ENCODE measurements at regions not wholly inside any gene's neighbourhood (a gene's known extent, or its start where the extent isn't known, plus 50 kb on each side); places are given as distances from the start of the nearest gene placed in this dataset.
"Not testable (repeated sequence)": the region's sequence is repeated elsewhere in the genome, so short reads cannot be mapped to it uniquely, and the experiment has no call there.

DNA sequence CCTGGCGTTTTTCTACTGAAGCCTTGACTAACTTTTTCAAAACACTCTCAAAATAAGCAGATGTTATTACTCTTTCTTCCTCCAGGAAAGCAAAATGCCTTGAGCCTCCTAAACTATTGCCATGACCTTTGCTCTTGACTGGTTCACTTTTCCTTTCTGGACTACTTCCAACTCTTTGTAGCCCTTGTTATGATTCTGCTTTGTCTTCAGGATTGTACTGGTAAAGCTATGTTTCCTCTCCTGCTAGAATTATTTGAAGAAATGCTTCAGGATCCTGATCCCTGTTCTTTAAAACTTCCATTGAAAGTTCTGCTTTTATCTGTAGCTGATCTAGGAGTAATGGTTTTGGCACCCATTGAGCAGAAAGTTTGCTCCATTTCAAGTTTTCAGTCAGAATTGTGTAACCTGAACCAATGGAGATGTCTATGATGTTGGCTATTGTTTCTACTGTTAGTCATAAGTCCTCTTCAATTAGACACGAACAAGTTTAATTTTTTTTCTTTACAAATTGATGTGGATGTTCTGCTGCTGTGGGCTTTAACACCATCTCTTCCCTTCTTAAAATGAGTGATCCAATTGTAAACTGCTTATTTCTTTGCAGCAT lies 1356.4 kb downstream of the EFNA5 start:
- Mint-ChIP-seq H3K27me3 (no peaks in the 10 kb centered on the region), H3K27ac (no peak overlapping the region), H3K9me3 (peaks cover 9% of the 10 kb centered on the region), H3K36me3 (no peaks in the 10 kb centered on the region), H3K4me3 (no peak overlapping the region), H3K4me1 (no peaks in the 10 kb centered on the region)

GRCh38 chr5:106312360-106312759 lies 1358.4 kb downstream of the EFNA5 start:
- Mint-ChIP-seq H3K36me3 (no peaks in the 10 kb centered on the region), H3K27ac (no peak overlapping the region), H3K9me3 (peaks cover 6% of the 10 kb centered on the region), H3K27me3 (no peaks in the 10 kb centered on the region), H3K4me3 (no peak overlapping the region), H3K4me1 (no peaks in the 10 kb centered on the region)

- Mint-ChIP-seq H3K27me3 (no peaks in the 10 kb centered on the region), H3K4me1 (no peaks in the 10 kb centered on the region), H3K4me3 (no peak overlapping the region), H3K9me3 (no peaks in the 10 kb centered on the region), H3K27ac (no peak overlapping the region), H3K36me3 (no peaks in the 10 kb centered on the region)
These were observed 1359.4 kb downstream of the EFNA5 start for GRCh38 chr5:106311230-106311915.

- Mint-ChIP-seq H3K9me3 (no peaks in the 10 kb centered on the region), H3K27me3 (no peaks in the 10 kb centered on the region), H3K4me3 (no peak overlapping the region), H3K27ac (no peak overlapping the region), H3K36me3 (no peaks in the 10 kb centered on the region), H3K4me1 (no peaks in the 10 kb centered on the region)
These were observed 1363.5 kb downstream of the EFNA5 start for GRCh38 chr5:106307265-106307664.

DNA sequence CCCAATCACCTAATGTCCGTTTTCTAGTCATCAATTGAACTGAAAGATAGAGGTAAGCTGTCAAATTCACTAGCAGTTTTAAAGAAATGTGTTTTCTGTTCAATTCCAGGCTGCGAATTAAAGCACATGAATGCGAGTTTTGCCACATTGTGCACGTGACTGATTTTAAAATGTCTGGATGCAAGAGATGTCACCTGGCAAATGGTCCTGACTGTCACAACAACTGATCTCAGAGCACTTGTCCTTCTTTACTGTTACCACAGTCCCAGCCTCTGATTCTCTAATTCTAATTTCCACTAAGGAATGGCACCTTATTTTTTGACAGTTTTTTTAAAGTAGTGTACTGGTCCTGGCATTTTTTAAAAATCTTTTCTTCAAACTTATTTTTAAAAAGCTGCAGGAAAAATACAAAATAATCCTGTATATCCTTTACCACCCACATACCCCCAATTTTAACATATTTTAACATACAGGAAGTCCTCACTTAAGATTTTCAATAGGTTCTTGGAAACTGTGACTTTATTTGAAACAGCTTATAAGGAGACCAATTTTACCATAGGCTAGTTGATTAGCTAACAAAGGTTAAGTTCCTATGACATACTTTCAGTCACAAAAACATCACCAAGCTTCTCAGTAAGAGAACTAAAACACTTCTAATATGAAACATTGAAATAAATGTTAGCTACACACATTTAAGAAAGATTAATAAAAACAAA lies 1364.3 kb downstream of the EFNA5 start:
- H3K4me1 Mint-ChIP-seq, result no peaks in the 10 kb centered on the region
- H3K27ac Mint-ChIP-seq, result no peak overlapping the region
- H3K4me3 Mint-ChIP-seq, result no peak overlapping the region
- H3K27me3 Mint-ChIP-seq, result no peaks in the 10 kb centered on the region
- H3K36me3 Mint-ChIP-seq, result no peaks in the 10 kb centered on the region
- peaks cover 2% of the 10 kb centered on the region for H3K9me3 Mint-ChIP-seq

- H3K9me3 Mint-ChIP-seq, result peaks cover 5% of the 10 kb centered on the region
- H3K27ac Mint-ChIP-seq, result no peak overlapping the region
- no peaks in the 10 kb centered on the region for H3K36me3 Mint-ChIP-seq
- H3K4me3 Mint-ChIP-seq, result no peak overlapping the region
- no peaks in the 10 kb centered on the region for H3K27me3 Mint-ChIP-seq
- no peaks in the 10 kb centered on the region for H3K4me1 Mint-ChIP-seq
These were observed 1366.8 kb downstream of the EFNA5 start for GRCh38 chr5:106303911-106304310.

GRCh38 chr5:106292654-106293053 lies 1378.1 kb downstream of the EFNA5 start:
- Mint-ChIP-seq H3K4me1 (no peaks in the 10 kb centered on the region), H3K27me3 (no peaks in the 10 kb centered on the region), H3K4me3 (no peak overlapping the region)

DNA sequence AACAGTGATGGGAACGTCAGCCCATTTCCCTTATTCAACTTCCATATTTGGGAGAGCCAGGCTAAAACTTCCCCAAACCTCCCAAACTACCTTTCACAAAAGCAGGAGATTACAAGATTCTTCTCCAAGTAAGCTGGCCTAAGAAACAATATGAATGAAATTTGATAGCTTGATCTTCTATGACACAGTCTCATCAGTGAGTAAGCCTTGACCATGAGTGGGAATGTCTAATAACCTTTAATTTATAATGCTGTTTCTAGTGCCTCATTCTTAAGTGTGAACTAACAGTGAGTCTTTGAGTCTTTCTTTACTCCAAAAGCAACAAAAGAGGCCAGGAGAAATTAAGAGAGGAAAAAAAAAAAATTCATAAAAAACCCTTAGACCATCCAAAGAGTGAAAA lies 1379.9 kb downstream of the EFNA5 start:
- Mint-ChIP-seq H3K27ac (no peak overlapping the region), H3K27me3 (no peaks in the 10 kb centered on the region), H3K4me1 (no peaks in the 10 kb centered on the region), H3K4me3 (no peak overlapping the region), H3K36me3 (no peaks in the 10 kb centered on the region), H3K9me3 (no peaks in the 10 kb centered on the region)

More at GRCh38 chr5:106292654-106293053, 1378.1 kb downstream of the EFNA5 start:
- Mint-ChIP-seq H3K9me3 (no peaks in the 10 kb centered on the region), H3K27ac (no peak overlapping the region), H3K36me3 (no peaks in the 10 kb centered on the region)

- no peaks in the 10 kb centered on the region for H3K4me1 Mint-ChIP-seq
- no peaks in the 10 kb centered on the region for H3K27me3 Mint-ChIP-seq
- no peak overlapping the region for H3K4me3 Mint-ChIP-seq
- no peak overlapping the region for H3K27ac Mint-ChIP-seq
- H3K36me3 Mint-ChIP-seq, result no peaks in the 10 kb centered on the region
- no peaks in the 10 kb centered on the region for H3K9me3 Mint-ChIP-seq
These were observed 1381.8 kb downstream of the EFNA5 start for GRCh38 chr5:106288979-106289378.

- Mint-ChIP-seq H3K27me3 (no peaks in the 10 kb centered on the region), H3K4me1 (no peaks in the 10 kb centered on the region), H3K4me3 (no peak overlapping the region), H3K27ac (no peak overlapping the region), H3K9me3 (peaks cover under 1% of the 10 kb centered on the region), H3K36me3 (no peaks in the 10 kb centered on the region)
These were observed 1393.1 kb downstream of the EFNA5 start for GRCh38 chr5:106277540-106278096.

- no peaks in the 10 kb centered on the region for H3K27me3 Mint-ChIP-seq
- no peak overlapping the region for H3K4me3 Mint-ChIP-seq
- H3K4me1 Mint-ChIP-seq, result no peaks in the 10 kb centered on the region
- no peak overlapping the region for H3K27ac Mint-ChIP-seq
- H3K36me3 Mint-ChIP-seq, result no peaks in the 10 kb centered on the region
- H3K9me3 Mint-ChIP-seq, result peaks cover 8% of the 10 kb centered on the region
These were observed 1401.4 kb downstream of the EFNA5 start for GRCh38 chr5:106269252-106269843.

- Mint-ChIP-seq H3K4me1 (no peaks in the 10 kb centered on the region), H3K27ac (no peak overlapping the region), H3K4me3 (no peak overlapping the region), H3K9me3 (peaks cover 4% of the 10 kb centered on the region), H3K36me3 (no peaks in the 10 kb centered on the region), H3K27me3 (no peaks in the 10 kb centered on the region)
These were observed 1403.5 kb downstream of the EFNA5 start for GRCh38 chr5:106267256-106267655.

DNA sequence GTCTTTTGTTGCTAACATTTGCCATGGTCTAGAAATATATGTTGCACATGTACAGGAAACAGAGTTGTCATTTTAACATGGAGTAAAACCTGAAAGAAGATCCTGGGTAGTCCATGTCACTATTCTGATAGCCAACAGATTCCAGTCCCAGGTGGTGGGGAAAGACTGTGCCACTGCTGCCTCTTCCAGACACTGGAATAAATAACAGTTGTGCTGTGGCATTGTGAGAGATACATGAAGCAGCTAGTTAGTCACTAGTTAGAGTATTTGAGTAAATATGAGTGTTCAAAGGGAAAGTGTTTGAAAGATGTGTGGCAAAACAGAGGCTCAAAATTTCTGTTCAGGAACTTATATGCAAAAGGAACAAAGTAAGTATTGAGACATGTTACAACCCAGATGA lies 1408.3 kb downstream of the EFNA5 start:
- no peak overlapping the region for H3K4me3 Mint-ChIP-seq
- no peak overlapping the region for H3K27ac Mint-ChIP-seq
- no peaks in the 10 kb centered on the region for H3K27me3 Mint-ChIP-seq
- H3K9me3 Mint-ChIP-seq, result no peaks in the 10 kb centered on the region
- no peaks in the 10 kb centered on the region for H3K4me1 Mint-ChIP-seq
- no peaks in the 10 kb centered on the region for H3K36me3 Mint-ChIP-seq

- H3K4me1 Mint-ChIP-seq, H3K27me3 Mint-ChIP-seq, H3K4me3 Mint-ChIP-seq, H3K36me3 Mint-ChIP-seq, H3K9me3 Mint-ChIP-seq, H3K27ac Mint-ChIP-seq: not testable (repeated sequence)
These were observed 1411.2 kb downstream of the EFNA5 start for GRCh38 chr5:106259431-106260090.

GRCh38 chr5:106258591-106259125 lies 1412.1 kb downstream of the EFNA5 start:
- Mint-ChIP-seq H3K36me3 (no peaks in the 10 kb centered on the region), H3K27ac (no peak overlapping the region), H3K27me3 (no peaks in the 10 kb centered on the region), H3K4me1 (no peaks in the 10 kb centered on the region), H3K9me3 (no peaks in the 10 kb centered on the region), H3K4me3 (no peak overlapping the region)

Data from activated naive CD4-positive, alpha-beta T cell treated with anti-CD3 and anti-CD28 coated beads, Interleukin-2, amount 50 U/mL, for 24 hours (primary cell).